ENCODE measurements at regions not wholly inside any gene's neighbourhood (a gene's known extent, or its start where the extent isn't known, plus 50 kb on each side); places are given as distances from the start of the nearest gene placed in this dataset.

DNA sequence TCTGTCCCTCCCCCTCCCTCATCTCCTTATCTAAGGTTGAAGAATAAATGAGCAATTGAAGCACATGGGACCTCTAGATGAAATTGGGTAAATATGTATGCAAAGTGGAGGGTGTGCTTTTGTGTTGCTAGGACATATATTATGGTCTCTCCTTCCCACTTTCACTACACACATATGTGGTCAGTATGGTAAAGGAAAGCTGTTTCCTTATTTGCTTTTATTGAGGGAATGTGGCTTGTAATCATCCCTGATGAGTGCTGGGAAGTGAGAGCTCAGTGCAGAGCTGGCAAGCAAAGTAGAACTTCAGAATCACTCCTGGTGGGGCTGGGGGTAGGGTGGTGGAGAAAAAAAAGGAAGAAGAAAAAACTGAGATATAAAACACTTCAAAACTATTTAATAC lies 189.9 kb upstream of the ATP5MC3 start:
- H3K36me3 ChIP-seq (ENCODE audit: control insufficient read depth, insufficient read depth, low read length): no peaks in the 10 kb centered on the region
- DNase-seq: no peak
- no peaks in the 10 kb centered on the region for H3K4me1 ChIP-seq (ENCODE audit: control insufficient read depth, insufficient read depth, low read length, poor library complexity, severe bottlenecking)
- no peak overlapping the region for H3K27ac ChIP-seq (ENCODE audit: insufficient read depth, low read length, poor library complexity, severe bottlenecking)
- H3K27me3 ChIP-seq (replicated peaks; ENCODE audit: control insufficient read depth, insufficient read depth, low read length, poor library complexity, severe bottlenecking): peaks cover 5% of the 10 kb centered on the region
- no peak overlapping the region for H3K4me3 ChIP-seq (ENCODE audit: insufficient read depth, low read depth, low read length, poor library complexity, severe bottlenecking)
- H3K9me3 ChIP-seq (ENCODE audit: control insufficient read depth, low read length): no peaks in the 10 kb centered on the region

DNA sequence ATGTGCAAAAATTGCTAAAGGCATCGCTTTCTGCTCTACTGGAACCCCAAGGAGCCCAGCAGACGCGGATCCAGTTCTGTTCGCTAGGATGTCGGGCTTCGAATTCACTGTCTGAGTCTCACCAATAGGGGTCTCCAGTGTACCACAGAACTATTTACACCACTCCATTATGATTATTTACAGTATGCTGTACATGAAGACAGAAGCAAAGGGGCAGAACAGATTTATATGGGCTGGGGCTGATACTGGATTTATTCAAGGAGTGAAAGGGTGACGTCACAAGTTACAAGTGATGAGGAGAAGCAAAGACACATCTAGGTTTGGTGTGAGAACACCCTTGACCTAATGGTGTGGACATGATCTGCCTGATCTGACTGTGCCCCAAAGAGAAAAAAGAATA lies 185.3 kb upstream of the ATP5MC3 start:
- no peak overlapping the region for H3K27ac ChIP-seq (ENCODE audit: insufficient read depth, low read length, poor library complexity, severe bottlenecking)
- no peak for DNase-seq
- H3K4me3 ChIP-seq (ENCODE audit: insufficient read depth, low read depth, low read length, poor library complexity, severe bottlenecking): no peak overlapping the region
- H3K4me1 ChIP-seq (ENCODE audit: control insufficient read depth, insufficient read depth, low read length, poor library complexity, severe bottlenecking): no peaks in the 10 kb centered on the region
- peaks cover 8% of the 10 kb centered on the region for H3K27me3 ChIP-seq (replicated peaks; ENCODE audit: control insufficient read depth, insufficient read depth, low read length, poor library complexity, severe bottlenecking)
- no peaks in the 10 kb centered on the region for H3K36me3 ChIP-seq (ENCODE audit: control insufficient read depth, insufficient read depth, low read length)
- no peaks in the 10 kb centered on the region for H3K9me3 ChIP-seq (ENCODE audit: control insufficient read depth, low read length)

DNA sequence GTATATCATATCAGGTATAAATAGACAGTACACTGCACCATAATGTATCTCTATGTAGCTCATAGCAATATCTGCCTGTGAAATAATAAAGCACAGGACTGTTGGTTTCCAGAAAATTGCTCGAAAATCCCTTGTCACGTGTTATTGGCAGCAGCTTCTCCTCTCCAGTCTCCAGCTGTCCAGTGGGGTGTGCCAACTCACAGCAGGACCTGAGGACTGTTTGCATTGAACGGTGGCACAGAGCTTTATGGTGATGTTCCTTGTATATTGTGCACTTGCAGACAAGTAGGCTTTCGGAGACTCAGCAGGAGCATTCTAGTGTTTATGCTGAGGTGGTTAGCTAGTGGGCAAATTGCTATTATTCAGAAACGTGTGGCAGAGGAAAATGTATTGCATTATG lies 182.2 kb upstream of the ATP5MC3 start:
- Histone ChIP-seq H3K4me3 (ENCODE audit: insufficient read depth, low read depth, low read length, poor library complexity, severe bottlenecking) (no peak overlapping the region), H3K27me3 (replicated peaks; ENCODE audit: control insufficient read depth, insufficient read depth, low read length, poor library complexity, severe bottlenecking) (peaks cover 8% of the 10 kb centered on the region), H3K36me3 (ENCODE audit: control insufficient read depth, insufficient read depth, low read length) (no peaks in the 10 kb centered on the region), H3K9me3 (ENCODE audit: control insufficient read depth, low read length) (no peaks in the 10 kb centered on the region), H3K4me1 (ENCODE audit: control insufficient read depth, insufficient read depth, low read length, poor library complexity, severe bottlenecking) (no peaks in the 10 kb centered on the region), H3K27ac (ENCODE audit: insufficient read depth, low read length, poor library complexity, severe bottlenecking) (no peak overlapping the region)
- no peak for DNase-seq

DNA sequence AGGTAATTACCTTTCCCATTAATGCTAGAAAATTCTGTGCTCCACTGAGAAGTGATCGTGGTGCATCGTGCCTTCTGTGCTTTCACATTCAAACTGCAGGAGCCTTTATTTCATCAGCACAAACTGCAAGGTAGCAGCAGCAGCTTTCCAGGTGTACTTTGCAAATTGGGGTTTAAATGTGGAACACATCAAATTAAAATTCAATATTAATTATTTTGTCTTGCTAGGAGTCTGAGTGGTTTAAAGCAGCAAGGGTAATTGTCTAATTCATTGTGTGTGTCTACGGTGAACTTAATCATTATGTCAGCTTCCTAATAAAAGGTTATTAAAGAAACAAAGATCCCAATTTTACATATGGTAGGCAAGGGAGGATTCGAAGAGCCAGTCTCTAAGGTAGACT lies 180.8 kb upstream of the ATP5MC3 start:
- Histone ChIP-seq H3K27ac (ENCODE audit: insufficient read depth, low read length, poor library complexity, severe bottlenecking) (no peak overlapping the region), H3K4me1 (ENCODE audit: control insufficient read depth, insufficient read depth, low read length, poor library complexity, severe bottlenecking) (no peaks in the 10 kb centered on the region), H3K4me3 (ENCODE audit: insufficient read depth, low read depth, low read length, poor library complexity, severe bottlenecking) (no peak overlapping the region), H3K9me3 (ENCODE audit: control insufficient read depth, low read length) (no peaks in the 10 kb centered on the region), H3K36me3 (ENCODE audit: control insufficient read depth, insufficient read depth, low read length) (no peaks in the 10 kb centered on the region), H3K27me3 (replicated peaks; ENCODE audit: control insufficient read depth, insufficient read depth, low read length, poor library complexity, severe bottlenecking) (peaks cover 8% of the 10 kb centered on the region)
- no peak for DNase-seq

DNA sequence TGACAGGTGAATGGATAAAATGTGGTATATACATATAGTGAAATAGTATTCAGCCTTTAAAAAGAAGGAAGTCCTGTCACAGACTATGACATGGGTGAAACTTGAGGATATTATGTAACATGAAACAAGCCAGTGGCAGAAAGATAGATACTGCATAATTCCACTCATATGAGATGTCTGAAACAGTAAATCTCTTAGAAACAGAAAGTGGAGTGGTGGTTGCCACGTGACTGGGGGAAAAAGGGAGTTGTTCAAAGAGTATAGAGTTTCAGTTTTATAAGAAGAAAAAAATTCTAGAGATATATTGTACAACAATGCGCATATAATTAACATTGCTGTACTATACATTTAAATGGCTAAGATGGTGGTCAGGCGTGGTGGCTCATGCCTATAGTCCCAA lies 178.2 kb upstream of the ATP5MC3 start:
- Histone ChIP-seq H3K4me1 (ENCODE audit: control insufficient read depth, insufficient read depth, low read length, poor library complexity, severe bottlenecking) (no peaks in the 10 kb centered on the region), H3K4me3 (ENCODE audit: insufficient read depth, low read depth, low read length, poor library complexity, severe bottlenecking) (no peak overlapping the region), H3K27me3 (replicated peaks; ENCODE audit: control insufficient read depth, insufficient read depth, low read length, poor library complexity, severe bottlenecking) (no peaks in the 10 kb centered on the region), H3K9me3 (ENCODE audit: control insufficient read depth, low read length) (no peaks in the 10 kb centered on the region), H3K36me3 (ENCODE audit: control insufficient read depth, insufficient read depth, low read length) (no peaks in the 10 kb centered on the region), H3K27ac (ENCODE audit: insufficient read depth, low read length, poor library complexity, severe bottlenecking) (no peak overlapping the region)
- DNase-seq: no peak

DNA sequence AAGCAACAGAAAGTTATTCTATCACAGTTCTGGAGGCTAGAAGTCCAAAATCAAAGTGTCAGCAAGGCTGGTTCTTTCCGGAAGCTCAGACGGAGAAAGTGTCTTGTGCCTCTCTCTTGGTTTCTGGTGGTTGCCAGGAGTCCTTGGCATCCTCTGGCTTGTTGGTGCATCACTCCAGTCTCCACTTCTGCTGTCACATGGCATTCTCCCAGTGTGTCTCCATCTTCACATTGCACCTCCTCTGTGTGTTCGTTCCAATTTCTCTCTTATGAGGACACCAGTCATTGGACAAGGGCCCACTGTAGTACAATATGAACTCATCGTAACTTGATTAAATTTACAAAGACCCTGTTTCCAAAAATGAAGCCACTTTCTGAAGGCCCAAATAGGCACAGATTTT lies 175.4 kb upstream of the ATP5MC3 start:
- DNase-seq: no peak
- H3K27ac ChIP-seq (ENCODE audit: insufficient read depth, low read length, poor library complexity, severe bottlenecking): no peak overlapping the region
- H3K36me3 ChIP-seq (ENCODE audit: control insufficient read depth, insufficient read depth, low read length): no peaks in the 10 kb centered on the region
- H3K4me3 ChIP-seq (ENCODE audit: insufficient read depth, low read depth, low read length, poor library complexity, severe bottlenecking): no peak overlapping the region
- H3K9me3 ChIP-seq (ENCODE audit: control insufficient read depth, low read length): no peaks in the 10 kb centered on the region
- H3K27me3 ChIP-seq (replicated peaks; ENCODE audit: control insufficient read depth, insufficient read depth, low read length, poor library complexity, severe bottlenecking): no peaks in the 10 kb centered on the region
- H3K4me1 ChIP-seq (ENCODE audit: control insufficient read depth, insufficient read depth, low read length, poor library complexity, severe bottlenecking): no peaks in the 10 kb centered on the region

DNA sequence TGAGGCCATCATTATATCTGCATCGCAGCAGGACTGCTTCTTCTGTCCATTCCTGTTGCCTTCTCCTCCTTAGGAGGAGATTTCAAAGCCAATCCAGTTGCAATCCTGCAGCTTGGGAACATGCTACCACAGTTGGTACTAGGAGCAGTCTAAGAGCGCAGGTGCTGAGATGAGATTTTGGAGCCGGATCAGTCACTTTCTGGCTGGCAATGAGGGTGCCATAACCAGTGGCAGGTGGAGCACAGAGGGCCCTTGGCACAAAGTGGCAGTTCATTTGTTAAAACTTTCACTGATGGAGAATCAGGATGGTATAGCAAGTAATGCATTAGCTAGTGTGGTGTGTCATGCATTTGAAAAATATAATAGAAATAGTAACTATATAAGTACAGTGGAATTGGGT lies 173.7 kb upstream of the ATP5MC3 start:
- Histone ChIP-seq H3K27me3 (replicated peaks; ENCODE audit: control insufficient read depth, insufficient read depth, low read length, poor library complexity, severe bottlenecking) (no peaks in the 10 kb centered on the region), H3K4me1 (ENCODE audit: control insufficient read depth, insufficient read depth, low read length, poor library complexity, severe bottlenecking) (no peaks in the 10 kb centered on the region), H3K9me3 (ENCODE audit: control insufficient read depth, low read length) (no peaks in the 10 kb centered on the region), H3K27ac (ENCODE audit: insufficient read depth, low read length, poor library complexity, severe bottlenecking) (no peak overlapping the region), H3K36me3 (ENCODE audit: control insufficient read depth, insufficient read depth, low read length) (no peaks in the 10 kb centered on the region), H3K4me3 (ENCODE audit: insufficient read depth, low read depth, low read length, poor library complexity, severe bottlenecking) (no peak overlapping the region)
- no peak for DNase-seq

DNA sequence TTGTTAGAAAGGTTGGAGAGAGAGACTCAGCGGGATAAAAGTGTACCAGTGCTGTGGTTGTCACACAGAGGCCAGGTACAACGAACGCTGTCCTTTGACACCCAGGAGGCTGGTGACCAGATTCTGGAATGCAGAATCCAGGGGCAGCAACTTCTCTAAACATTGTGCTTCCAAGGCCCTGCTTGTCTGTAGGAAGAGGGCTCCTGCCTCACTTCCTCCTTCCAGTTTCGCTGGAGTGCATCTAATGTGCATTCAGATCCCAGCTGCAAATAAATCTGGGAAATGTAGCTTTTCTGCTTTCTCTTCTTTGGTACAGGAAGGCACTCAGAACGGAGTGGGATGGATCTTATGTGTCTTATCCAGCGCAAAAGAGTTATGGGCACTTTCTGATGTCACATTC lies 171.8 kb upstream of the ATP5MC3 start:
- H3K4me3 ChIP-seq (ENCODE audit: insufficient read depth, low read depth, low read length, poor library complexity, severe bottlenecking): no peak overlapping the region
- no peak overlapping the region for H3K27ac ChIP-seq (ENCODE audit: insufficient read depth, low read length, poor library complexity, severe bottlenecking)
- no peaks in the 10 kb centered on the region for H3K9me3 ChIP-seq (ENCODE audit: control insufficient read depth, low read length)
- no peaks in the 10 kb centered on the region for H3K36me3 ChIP-seq (ENCODE audit: control insufficient read depth, insufficient read depth, low read length)
- H3K27me3 ChIP-seq (replicated peaks; ENCODE audit: control insufficient read depth, insufficient read depth, low read length, poor library complexity, severe bottlenecking): no peaks in the 10 kb centered on the region
- no peak for DNase-seq
- no peaks in the 10 kb centered on the region for H3K4me1 ChIP-seq (ENCODE audit: control insufficient read depth, insufficient read depth, low read length, poor library complexity, severe bottlenecking)

DNA sequence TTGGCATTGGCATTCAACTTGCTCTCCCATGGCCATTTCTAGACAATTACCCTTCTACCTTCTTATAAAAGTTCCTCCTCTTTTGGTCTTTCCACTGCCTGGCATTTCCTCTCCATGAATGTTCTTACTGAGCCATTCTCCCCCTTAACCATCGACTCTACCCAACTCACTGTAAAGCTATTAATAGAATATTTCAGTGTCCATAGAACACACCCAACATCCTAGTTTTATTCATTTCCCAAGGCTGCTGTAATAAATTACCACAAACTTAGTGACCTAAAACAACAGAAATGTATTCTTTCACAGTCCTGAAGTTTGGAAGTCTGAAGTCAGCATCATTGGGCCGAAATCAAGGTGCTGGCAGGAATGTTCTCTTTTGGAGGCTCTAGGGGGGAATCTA lies 170.0 kb upstream of the ATP5MC3 start:
- Histone ChIP-seq H3K27me3 (replicated peaks; ENCODE audit: control insufficient read depth, insufficient read depth, low read length, poor library complexity, severe bottlenecking) (no peaks in the 10 kb centered on the region), H3K4me3 (ENCODE audit: insufficient read depth, low read depth, low read length, poor library complexity, severe bottlenecking) (no peak overlapping the region), H3K9me3 (ENCODE audit: control insufficient read depth, low read length) (no peaks in the 10 kb centered on the region), H3K36me3 (ENCODE audit: control insufficient read depth, insufficient read depth, low read length) (no peaks in the 10 kb centered on the region), H3K4me1 (ENCODE audit: control insufficient read depth, insufficient read depth, low read length, poor library complexity, severe bottlenecking) (no peaks in the 10 kb centered on the region), H3K27ac (ENCODE audit: insufficient read depth, low read length, poor library complexity, severe bottlenecking) (no peak overlapping the region)
- DNase-seq: no peak

DNA sequence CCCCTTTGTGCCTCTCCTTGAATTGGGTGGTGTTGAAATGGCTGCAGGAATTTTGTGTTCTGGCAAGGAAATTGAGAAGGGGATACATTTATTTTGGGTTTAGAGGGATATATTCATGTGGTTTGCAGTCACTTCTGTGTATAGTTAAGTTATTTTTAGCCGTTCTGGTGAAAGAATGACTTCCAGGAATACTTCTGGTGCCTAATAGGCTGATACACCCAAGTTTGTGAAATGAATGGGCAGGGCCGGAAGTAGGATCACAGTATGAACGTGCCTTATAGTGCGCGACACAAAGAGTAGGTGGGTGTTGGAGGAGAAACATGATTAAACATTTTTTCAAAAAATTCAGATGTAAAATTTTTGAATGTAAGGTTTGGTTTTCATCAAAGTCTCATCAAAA lies 168.6 kb upstream of the ATP5MC3 start:
- Histone ChIP-seq H3K27me3 (replicated peaks; ENCODE audit: control insufficient read depth, insufficient read depth, low read length, poor library complexity, severe bottlenecking) (no peaks in the 10 kb centered on the region), H3K36me3 (ENCODE audit: control insufficient read depth, insufficient read depth, low read length) (no peaks in the 10 kb centered on the region), H3K4me3 (ENCODE audit: insufficient read depth, low read depth, low read length, poor library complexity, severe bottlenecking) (no peak overlapping the region), H3K4me1 (ENCODE audit: control insufficient read depth, insufficient read depth, low read length, poor library complexity, severe bottlenecking) (no peaks in the 10 kb centered on the region), H3K9me3 (ENCODE audit: control insufficient read depth, low read length) (no peaks in the 10 kb centered on the region), H3K27ac (ENCODE audit: insufficient read depth, low read length, poor library complexity, severe bottlenecking) (no peak overlapping the region)
- DNase-seq: no peak

DNA sequence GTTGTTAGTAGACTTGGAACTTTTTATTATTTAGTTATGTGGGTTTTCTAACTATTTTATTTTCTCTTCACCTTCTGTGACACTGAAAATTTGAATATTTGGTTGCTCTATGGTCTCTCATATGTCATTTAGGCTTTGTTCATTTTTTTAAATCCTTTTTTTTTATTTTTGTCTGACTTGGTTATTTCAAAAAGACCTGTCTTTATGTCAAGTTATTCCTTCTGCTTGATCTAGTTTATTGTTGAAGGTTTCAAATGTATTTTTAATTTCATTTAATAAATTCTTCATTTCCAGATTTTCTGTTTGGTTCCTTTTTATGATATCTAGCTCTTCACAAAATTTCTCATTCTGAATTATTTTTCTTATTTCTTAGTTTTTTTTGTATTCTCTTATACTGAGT lies 160.6 kb upstream of the ATP5MC3 start:
- H3K9me3 ChIP-seq (ENCODE audit: control insufficient read depth, low read length): peaks cover 6% of the 10 kb centered on the region
- no peaks in the 10 kb centered on the region for H3K27me3 ChIP-seq (replicated peaks; ENCODE audit: control insufficient read depth, insufficient read depth, low read length, poor library complexity, severe bottlenecking)
- no peaks in the 10 kb centered on the region for H3K4me1 ChIP-seq (ENCODE audit: control insufficient read depth, insufficient read depth, low read length, poor library complexity, severe bottlenecking)
- H3K4me3 ChIP-seq (ENCODE audit: insufficient read depth, low read depth, low read length, poor library complexity, severe bottlenecking): no peak overlapping the region
- H3K27ac ChIP-seq (ENCODE audit: insufficient read depth, low read length, poor library complexity, severe bottlenecking): no peak overlapping the region
- H3K36me3 ChIP-seq (ENCODE audit: control insufficient read depth, insufficient read depth, low read length): no peaks in the 10 kb centered on the region
- DNase-seq: no peak
